Esophagus muscularis mucosa (tissue), 3 donors: ENCODE measurements at regions not wholly inside any gene's neighbourhood (a gene's known extent, or its start where the extent isn't known, plus 50 kb on each side); places are given as distances from the start of the nearest gene placed in this dataset.

ENCODE experiments used
- CTCF ChIP-seq, 3 experiments: fragments of 200-600 bp in 2 of 3; fragments of 450-650 bp in 1 of 3; sonication (generic) in 2 of 3; IDR thresholded peaks; one replicate each; pipeline ENCODE4 v1.5.1; 2017 to 2019; ENCODE audit warnings: antibody characterized with exemption in 3 of 3, mild to moderate bottlenecking in 2 of 3, moderate library complexity in 1 of 3
- POLR2A ChIP-seq: fragments of 450-650 bp; IDR thresholded peaks from one replicate; pipeline ENCODE4 v1.6.1; 2017; ENCODE audit warnings: antibody characterized with exemption, moderate library complexity, mild to moderate bottlenecking, low read depth
- POLR2AphosphoS5 ChIP-seq, 2 donors: sonication (generic); formaldehyde crosslinking; IDR thresholded peaks; one replicate each; pipeline ENCODE4 v1.6.1; 2017; ENCODE audit warnings: antibody characterized with exemption in 2 of 2

- no peak for TF ChIP-seq POLR2AphosphoS5 (IDR thresholded peaks at IDR 0.05)
- TF ChIP-seq CTCF (IDR thresholded peaks at IDR 0.05), result no peak
- no peak for TF ChIP-seq POLR2A
These were observed 1943.2 kb upstream of the DEFB115 start for GRCh38 chr20:29314294-29314693.
